Midbrain (tissue), 1 donor: ENCODE measurements at regions not wholly inside any gene's neighbourhood (a gene's known extent, or its start where the extent isn't known, plus 50 kb on each side); places are given as distances from the start of the nearest gene placed in this dataset.
"Not testable (repeated sequence)": the region's sequence is repeated elsewhere in the genome, so short reads cannot be mapped to it uniquely, and the experiment has no call there.

ENCODE experiments used
- DNase-seq: peaks from one replicate; lab custom pipeline; 2025; lab: John Stamatoyannopoulos, UW

- DNase-seq = no peak
These were observed 1366.1 kb upstream of the CDH9 start for GRCh38 chr5:28404363-28405071.

GRCh38 chr5:28403846-28404245 lies 1365.5 kb upstream of the CDH9 start:
- no peak for DNase-seq

GRCh38 chr5:28402590-28403301 lies 1364.4 kb upstream of the CDH9 start:
- DNase-seq = no peak

- no peak for DNase-seq
These were observed 1361.7 kb upstream of the CDH9 start for GRCh38 chr5:28400076-28400475.

- DNase-seq = no peak
These were observed 1360.8 kb upstream of the CDH9 start for GRCh38 chr5:28399211-28399610.

GRCh38 chr5:28398185-28398584 lies 1359.8 kb upstream of the CDH9 start:
- no peak for DNase-seq

GRCh38 chr5:28397502-28397941 lies 1359.1 kb upstream of the CDH9 start:
- DNase-seq = no peak

GRCh38 chr5:28391277-28391676 lies 1352.9 kb upstream of the CDH9 start:
- DNase-seq = no peak

GRCh38 chr5:28390341-28390740 lies 1352.0 kb upstream of the CDH9 start:
- no peak for DNase-seq

- DNase-seq = not testable (repeated sequence)
These were observed 1351.3 kb upstream of the CDH9 start for GRCh38 chr5:28389727-28390126.

- DNase-seq = no peak
These were observed 1350.0 kb upstream of the CDH9 start for GRCh38 chr5:28388428-28388827.

GRCh38 chr5:28386712-28387111 lies 1348.3 kb upstream of the CDH9 start:
- no peak for DNase-seq

GRCh38 chr5:28380167-28380566 lies 1341.8 kb upstream of the CDH9 start:
- no peak for DNase-seq

- no peak for DNase-seq
These were observed 1336.1 kb upstream of the CDH9 start for GRCh38 chr5:28374492-28374967.

- no peak for DNase-seq
These were observed 1332.5 kb upstream of the CDH9 start for GRCh38 chr5:28370896-28371295.

GRCh38 chr5:28369418-28369817 lies 1331.0 kb upstream of the CDH9 start:
- DNase-seq = no peak

GRCh38 chr5:28355831-28356230 lies 1317.4 kb upstream of the CDH9 start:
- no peak for DNase-seq

GRCh38 chr5:28346696-28347095 lies 1308.3 kb upstream of the CDH9 start:
- DNase-seq = no peak

GRCh38 chr5:28344836-28345433 lies 1306.5 kb upstream of the CDH9 start:
- peak; percentile 33 for DNase-seq

GRCh38 chr5:28329176-28329575 lies 1290.8 kb upstream of the CDH9 start:
- no peak for DNase-seq

GRCh38 chr5:28328681-28329080 lies 1290.3 kb upstream of the CDH9 start:
- no peak for DNase-seq

- DNase-seq = no peak
These were observed 1285.8 kb upstream of the CDH9 start for GRCh38 chr5:28324174-28324573.

GRCh38 chr5:28313953-28314352 lies 1275.6 kb upstream of the CDH9 start:
- DNase-seq = no peak
